SK-N-SH treated with all-trans-retinoic acid at 6 μM for 48 hours (cell line): ENCODE measurements at regions not wholly inside any gene's neighbourhood (a gene's known extent, or its start where the extent isn't known, plus 50 kb on each side); places are given as distances from the start of the nearest gene placed in this dataset.

Source experiments
- ATAC-seq: fragments of 200-7000 bp; cut with Tn5 transposase; 3 replicates; pipeline ENCODE4 v1.9.1; 2020; ENCODE audit warnings: mild to moderate bottlenecking, moderate library complexity
- ARNTL ChIP-seq: fragments of 450-650 bp; formaldehyde crosslinking; IDR thresholded peaks from 2 replicates; pipeline ENCODE4 v1.5.0; 2020; ENCODE audit warnings: low read depth, mild to moderate bottlenecking, moderate library complexity, borderline replicate concordance
- BACH2 ChIP-seq: fragments of 250-450 bp; sonication (Bioruptor Pico); IDR thresholded peaks from 2 replicates; pipeline ENCODE4 v1.9.0; 2021; ENCODE audit warnings: mild to moderate bottlenecking, borderline replicate concordance
- ESRRG ChIP-seq: fragments of 250-450 bp; sonication (Bioruptor Pico); IDR thresholded peaks from 2 replicates; pipeline ENCODE4 v1.6.1; 2021; ENCODE audit warnings: mild to moderate bottlenecking
- GLIS3 ChIP-seq: fragments of 250-450 bp; sonication (Bioruptor Pico); IDR thresholded peaks from 2 replicates; pipeline ENCODE4 v1.5.0; 2020; ENCODE audit warnings: mild to moderate bottlenecking, moderate library complexity
- OSR1 ChIP-seq: fragments of 250-450 bp; sonication (Bioruptor Pico); IDR thresholded peaks from 2 replicates; pipeline ENCODE4 v1.8.0; 2022; ENCODE audit warnings: moderate library complexity, mild to moderate bottlenecking, inconsistent platforms
- RARB ChIP-seq: fragments of 250-450 bp; sonication (Bioruptor Pico); IDR thresholded peaks from 2 replicates; pipeline ENCODE4 v1.8.0; 2021; ENCODE audit warnings: mild to moderate bottlenecking, moderate library complexity
- SNAI2 ChIP-seq: fragments of 250-450 bp; sonication (Bioruptor Pico); IDR thresholded peaks from 2 replicates; pipeline ENCODE4 v1.5.0; 2020; ENCODE audit warnings: mild to moderate bottlenecking, moderate library complexity
- TCF4 ChIP-seq: fragments of 250-450 bp; sonication (Bioruptor Pico); IDR thresholded peaks from 2 replicates; pipeline ENCODE4 v1.8.0; 2021; ENCODE audit warnings: mild to moderate bottlenecking, moderate library complexity, borderline replicate concordance
- TOX ChIP-seq: fragments of 250-450 bp; sonication (Bioruptor Pico); IDR thresholded peaks from 2 replicates; pipeline ENCODE4 v1.8.0; 2021; ENCODE audit warnings: mild to moderate bottlenecking, moderate library complexity, borderline replicate concordance
- ZC3H10 ChIP-seq: fragments of 250-450 bp; sonication (Bioruptor Pico); IDR thresholded peaks from 2 replicates; pipeline ENCODE4 v1.5.1; 2021; ENCODE audit warnings: mild to moderate bottlenecking, moderate library complexity
- ZFP3 ChIP-seq: fragments of 250-450 bp; sonication (Bioruptor Pico); IDR thresholded peaks from 2 replicates; pipeline ENCODE4 v1.5.0; 2020; ENCODE audit warnings: mild to moderate bottlenecking, moderate library complexity
- ZNF565 ChIP-seq: fragments of 450-650 bp; formaldehyde crosslinking; conservative IDR thresholded peaks from 2 replicates; pipeline ENCODE4 v1.5.0; 2020; ENCODE audit warnings: low read depth, mild to moderate bottlenecking, moderate library complexity
- ZNF70 ChIP-seq: fragments of 450-650 bp; formaldehyde crosslinking; IDR thresholded peaks from 2 replicates; pipeline ENCODE4 v1.5.0; 2020; ENCODE audit warnings: mild to moderate bottlenecking, moderate library complexity
- TF ChIP-seq, protein P1 (sequence below): fragments of 250-450 bp; sonication (Bioruptor Pico); IDR thresholded peaks from 2 replicates; pipeline ENCODE4 v1.8.0; 2021; ENCODE audit warnings: low read depth, mild to moderate bottlenecking, moderate library complexity, borderline replicate concordance
- TF ChIP-seq, protein P2 (sequence below): fragments of 250-450 bp; sonication (Bioruptor Pico); IDR thresholded peaks from 2 replicates; pipeline ENCODE4 v1.8.0; 2020; ENCODE audit warnings: mild to moderate bottlenecking, moderate library complexity, borderline replicate concordance
- TF ChIP-seq, protein P3 (sequence below): fragments of 250-450 bp; sonication (Bioruptor Pico); IDR thresholded peaks from 2 replicates; pipeline ENCODE4 v1.5.1; 2021; ENCODE audit warnings: mild to moderate bottlenecking, moderate library complexity
- TF ChIP-seq, protein P4 (sequence below): fragments of 250-450 bp; sonication (Bioruptor Pico); IDR thresholded peaks from 2 replicates; pipeline ENCODE4 v1.5.0; 2020; ENCODE audit warnings: mild to moderate bottlenecking, moderate library complexity
- TF ChIP-seq, protein P5 (sequence below): fragments of 250-450 bp; sonication (Bioruptor Pico); IDR thresholded peaks from 2 replicates; pipeline ENCODE4 v1.5.1; 2020; ENCODE audit warnings: low read depth, mild to moderate bottlenecking, moderate library complexity

DNA sequence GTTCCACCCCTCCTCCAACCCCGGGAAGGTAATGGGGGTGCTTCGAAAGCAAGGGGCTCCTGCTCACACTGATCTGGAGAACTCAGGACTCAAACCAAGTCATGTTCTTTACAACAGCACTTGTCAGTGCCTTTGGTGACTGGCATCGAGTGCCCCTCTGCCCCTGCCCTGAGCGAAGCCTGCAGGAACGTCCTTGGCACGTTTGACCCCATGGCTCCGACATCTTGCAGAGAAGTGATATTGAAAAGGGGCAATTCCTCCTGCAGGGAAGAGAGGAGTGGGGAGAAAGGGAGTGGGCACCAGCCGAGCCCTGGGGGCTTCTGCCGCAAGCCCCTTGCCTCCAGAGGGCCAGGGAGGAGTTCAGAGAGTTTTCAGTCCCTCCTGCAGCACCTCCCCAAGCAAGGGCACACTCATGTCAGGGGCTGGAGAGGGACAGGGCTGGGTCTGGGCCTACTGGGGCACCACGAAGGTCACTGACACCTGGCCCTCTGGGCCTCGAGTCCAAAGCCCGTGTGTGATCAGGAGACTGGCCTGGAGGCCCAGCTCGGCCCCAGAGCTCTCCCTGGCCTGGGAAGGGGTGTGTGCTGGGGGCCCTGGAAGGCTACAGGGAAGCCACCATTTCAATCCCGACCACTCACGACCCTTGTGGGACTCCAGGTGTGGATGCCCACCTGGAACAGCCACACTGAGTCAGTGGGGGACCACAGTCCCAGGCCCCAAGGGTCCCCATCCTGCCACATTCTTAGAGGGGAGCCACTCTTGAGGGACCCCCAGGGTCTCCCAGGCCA is 94.9 kb upstream of the NKX1-1 start:
- no peak for ATAC-seq
- TF ChIP-seq GLIS3 (CRISPR knock-in tag) (no peak), ZFP3 (CRISPR knock-in tag) (no peak)

DNA sequence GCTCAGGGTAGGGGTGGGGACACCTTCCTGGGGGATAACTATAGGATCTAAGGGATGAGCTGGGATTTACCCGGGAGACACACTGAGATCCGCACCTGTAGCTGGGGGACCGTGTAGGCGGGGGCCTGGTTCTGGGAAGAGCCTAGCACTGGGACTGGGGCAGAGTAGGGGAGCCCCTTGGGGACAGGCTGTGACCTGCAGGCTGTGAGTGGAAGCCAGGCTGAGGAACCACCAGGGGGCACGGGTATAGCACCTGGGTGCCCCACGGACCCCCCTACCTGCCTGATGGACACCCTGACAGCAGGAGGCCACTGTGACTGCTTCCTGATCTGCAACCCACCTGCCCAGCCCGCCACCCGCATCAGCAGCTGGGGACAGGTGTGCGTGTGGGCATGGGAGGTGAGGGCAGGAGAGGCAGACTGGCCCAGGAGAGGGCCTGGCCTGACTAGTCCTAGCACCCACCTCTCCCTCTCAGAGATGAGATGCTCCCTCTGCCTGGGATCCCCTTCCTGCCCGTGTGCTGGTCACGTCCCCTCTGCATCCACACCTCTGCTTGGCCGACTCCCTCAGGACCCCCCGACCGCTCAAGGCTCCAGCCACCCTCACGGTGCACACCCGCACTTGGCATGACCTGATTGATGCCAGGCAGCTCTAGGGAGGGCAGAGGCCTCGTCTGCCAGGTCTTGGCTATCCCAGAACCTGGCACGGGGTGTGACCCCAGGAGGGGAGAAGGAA is 94.2 kb upstream of the NKX1-1 start:
- no peak for ATAC-seq

DNA sequence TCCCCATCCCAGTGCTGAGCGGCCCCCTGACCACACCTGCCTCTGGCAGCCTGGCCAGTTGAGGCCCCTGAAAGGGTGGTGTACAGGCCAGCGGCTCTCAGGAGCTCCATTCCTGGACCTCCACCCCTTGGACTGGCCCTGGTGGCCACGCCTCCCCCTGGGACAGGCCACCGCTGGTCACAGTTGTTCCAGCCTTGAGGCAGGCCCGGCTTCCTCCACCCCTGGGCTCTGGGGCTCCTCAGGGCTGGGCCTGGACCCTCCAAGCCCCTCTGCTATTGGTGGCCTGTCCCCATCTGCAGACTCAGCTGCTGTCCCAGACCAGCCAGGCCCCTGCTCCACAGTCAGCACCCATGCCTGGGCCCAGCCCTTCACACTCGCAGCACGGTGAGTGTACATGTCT is 93.2 kb upstream of the NKX1-1 start:
- ATAC-seq = no peak
- TF ChIP-seq, protein P1, sequence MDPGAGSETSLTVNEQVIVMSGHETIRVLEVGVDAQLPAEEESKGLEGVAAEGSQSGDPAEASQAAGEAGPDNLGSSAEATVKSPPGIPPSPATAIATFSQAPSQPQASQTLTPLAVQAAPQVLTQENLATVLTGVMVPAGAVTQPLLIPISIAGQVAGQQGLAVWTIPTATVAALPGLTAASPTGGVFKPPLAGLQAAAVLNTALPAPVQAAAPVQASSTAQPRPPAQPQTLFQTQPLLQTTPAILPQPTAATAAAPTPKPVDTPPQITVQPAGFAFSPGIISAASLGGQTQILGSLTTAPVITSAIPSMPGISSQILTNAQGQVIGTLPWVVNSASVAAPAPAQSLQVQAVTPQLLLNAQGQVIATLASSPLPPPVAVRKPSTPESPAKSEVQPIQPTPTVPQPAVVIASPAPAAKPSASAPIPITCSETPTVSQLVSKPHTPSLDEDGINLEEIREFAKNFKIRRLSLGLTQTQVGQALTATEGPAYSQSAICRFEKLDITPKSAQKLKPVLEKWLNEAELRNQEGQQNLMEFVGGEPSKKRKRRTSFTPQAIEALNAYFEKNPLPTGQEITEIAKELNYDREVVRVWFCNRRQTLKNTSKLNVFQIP (CRISPR knock-in tag) = no peak
- TF ChIP-seq TCF4 (CRISPR knock-in tag) (no peak), ZNF565 (CRISPR knock-in tag) (no peak)
- TF ChIP-seq, protein P2, sequence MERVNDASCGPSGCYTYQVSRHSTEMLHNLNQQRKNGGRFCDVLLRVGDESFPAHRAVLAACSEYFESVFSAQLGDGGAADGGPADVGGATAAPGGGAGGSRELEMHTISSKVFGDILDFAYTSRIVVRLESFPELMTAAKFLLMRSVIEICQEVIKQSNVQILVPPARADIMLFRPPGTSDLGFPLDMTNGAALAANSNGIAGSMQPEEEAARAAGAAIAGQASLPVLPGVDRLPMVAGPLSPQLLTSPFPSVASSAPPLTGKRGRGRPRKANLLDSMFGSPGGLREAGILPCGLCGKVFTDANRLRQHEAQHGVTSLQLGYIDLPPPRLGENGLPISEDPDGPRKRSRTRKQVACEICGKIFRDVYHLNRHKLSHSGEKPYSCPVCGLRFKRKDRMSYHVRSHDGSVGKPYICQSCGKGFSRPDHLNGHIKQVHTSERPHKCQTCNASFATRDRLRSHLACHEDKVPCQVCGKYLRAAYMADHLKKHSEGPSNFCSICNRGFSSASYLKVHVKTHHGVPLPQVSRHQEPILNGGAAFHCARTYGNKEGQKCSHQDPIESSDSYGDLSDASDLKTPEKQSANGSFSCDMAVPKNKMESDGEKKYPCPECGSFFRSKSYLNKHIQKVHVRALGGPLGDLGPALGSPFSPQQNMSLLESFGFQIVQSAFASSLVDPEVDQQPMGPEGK (CRISPR knock-in tag) = no peak
- TF ChIP-seq, protein P3, sequence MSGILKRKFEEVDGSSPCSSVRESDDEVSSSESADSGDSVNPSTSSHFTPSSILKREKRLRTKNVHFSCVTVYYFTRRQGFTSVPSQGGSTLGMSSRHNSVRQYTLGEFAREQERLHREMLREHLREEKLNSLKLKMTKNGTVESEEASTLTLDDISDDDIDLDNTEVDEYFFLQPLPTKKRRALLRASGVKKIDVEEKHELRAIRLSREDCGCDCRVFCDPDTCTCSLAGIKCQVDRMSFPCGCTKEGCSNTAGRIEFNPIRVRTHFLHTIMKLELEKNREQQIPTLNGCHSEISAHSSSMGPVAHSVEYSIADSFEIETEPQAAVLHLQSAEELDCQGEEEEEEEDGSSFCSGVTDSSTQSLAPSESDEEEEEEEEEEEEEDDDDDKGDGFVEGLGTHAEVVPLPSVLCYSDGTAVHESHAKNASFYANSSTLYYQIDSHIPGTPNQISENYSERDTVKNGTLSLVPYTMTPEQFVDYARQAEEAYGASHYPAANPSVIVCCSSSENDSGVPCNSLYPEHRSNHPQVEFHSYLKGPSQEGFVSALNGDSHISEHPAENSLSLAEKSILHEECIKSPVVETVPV (CRISPR knock-in tag) = no peak
- TF ChIP-seq, protein P4, sequence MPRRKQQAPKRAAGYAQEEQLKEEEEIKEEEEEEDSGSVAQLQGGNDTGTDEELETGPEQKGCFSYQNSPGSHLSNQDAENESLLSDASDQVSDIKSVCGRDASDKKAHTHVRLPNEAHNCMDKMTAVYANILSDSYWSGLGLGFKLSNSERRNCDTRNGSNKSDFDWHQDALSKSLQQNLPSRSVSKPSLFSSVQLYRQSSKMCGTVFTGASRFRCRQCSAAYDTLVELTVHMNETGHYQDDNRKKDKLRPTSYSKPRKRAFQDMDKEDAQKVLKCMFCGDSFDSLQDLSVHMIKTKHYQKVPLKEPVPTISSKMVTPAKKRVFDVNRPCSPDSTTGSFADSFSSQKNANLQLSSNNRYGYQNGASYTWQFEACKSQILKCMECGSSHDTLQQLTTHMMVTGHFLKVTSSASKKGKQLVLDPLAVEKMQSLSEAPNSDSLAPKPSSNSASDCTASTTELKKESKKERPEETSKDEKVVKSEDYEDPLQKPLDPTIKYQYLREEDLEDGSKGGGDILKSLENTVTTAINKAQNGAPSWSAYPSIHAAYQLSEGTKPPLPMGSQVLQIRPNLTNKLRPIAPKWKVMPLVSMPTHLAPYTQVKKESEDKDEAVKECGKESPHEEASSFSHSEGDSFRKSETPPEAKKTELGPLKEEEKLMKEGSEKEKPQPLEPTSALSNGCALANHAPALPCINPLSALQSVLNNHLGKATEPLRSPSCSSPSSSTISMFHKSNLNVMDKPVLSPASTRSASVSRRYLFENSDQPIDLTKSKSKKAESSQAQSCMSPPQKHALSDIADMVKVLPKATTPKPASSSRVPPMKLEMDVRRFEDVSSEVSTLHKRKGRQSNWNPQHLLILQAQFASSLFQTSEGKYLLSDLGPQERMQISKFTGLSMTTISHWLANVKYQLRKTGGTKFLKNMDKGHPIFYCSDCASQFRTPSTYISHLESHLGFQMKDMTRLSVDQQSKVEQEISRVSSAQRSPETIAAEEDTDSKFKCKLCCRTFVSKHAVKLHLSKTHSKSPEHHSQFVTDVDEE (CRISPR knock-in tag) = no peak

More for the DNA sequence above, 94.2 kb upstream of the NKX1-1 start:
- no peak for TF ChIP-seq RARB (CRISPR knock-in tag)
- TF ChIP-seq, protein P4 (CRISPR knock-in tag) = no peak
- no peak for TF ChIP-seq OSR1 (CRISPR knock-in tag)
- TF ChIP-seq TCF4 (CRISPR knock-in tag) = no peak
- TF ChIP-seq ZNF70 = no peak
- TF ChIP-seq, protein P5, sequence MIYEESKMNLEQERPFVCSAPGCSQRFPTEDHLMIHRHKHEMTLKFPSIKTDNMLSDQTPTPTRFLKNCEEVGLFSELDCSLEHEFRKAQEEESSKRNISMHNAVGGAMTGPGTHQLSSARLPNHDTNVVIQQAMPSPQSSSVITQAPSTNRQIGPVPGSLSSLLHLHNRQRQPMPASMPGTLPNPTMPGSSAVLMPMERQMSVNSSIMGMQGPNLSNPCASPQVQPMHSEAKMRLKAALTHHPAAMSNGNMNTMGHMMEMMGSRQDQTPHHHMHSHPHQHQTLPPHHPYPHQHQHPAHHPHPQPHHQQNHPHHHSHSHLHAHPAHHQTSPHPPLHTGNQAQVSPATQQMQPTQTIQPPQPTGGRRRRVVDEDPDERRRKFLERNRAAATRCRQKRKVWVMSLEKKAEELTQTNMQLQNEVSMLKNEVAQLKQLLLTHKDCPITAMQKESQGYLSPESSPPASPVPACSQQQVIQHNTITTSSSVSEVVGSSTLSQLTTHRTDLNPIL (CRISPR knock-in tag) = no peak
- TF ChIP-seq BACH2 (CRISPR knock-in tag) = no peak
- TF ChIP-seq ARNTL (CRISPR knock-in tag) = no peak
- TF ChIP-seq ESRRG (CRISPR knock-in tag) = no peak
- no peak for TF ChIP-seq SNAI2 (CRISPR knock-in tag)
- no peak for TF ChIP-seq ZC3H10 (CRISPR knock-in tag)
- TF ChIP-seq, protein P1 (CRISPR knock-in tag) = no peak
- TF ChIP-seq, protein P2 (CRISPR knock-in tag) = no peak
- TF ChIP-seq GLIS3 (CRISPR knock-in tag) = no peak
- TF ChIP-seq TOX = no peak
